Stimulated activated CD8-positive, alpha-beta memory T cell treated with anti-CD3 and anti-CD28 coated beads, Interleukin-7, amount 100 ng/mL, for 48 hours (primary cell): ENCODE measurements at regions not wholly inside any gene's neighbourhood (a gene's known extent, or its start where the extent isn't known, plus 50 kb on each side); places are given as distances from the start of the nearest gene placed in this dataset.
A peak's percentile ranks its signal among the peaks of the same experiment; 100 is the strongest.
"Not testable (repeated sequence)": the region's sequence is repeated elsewhere in the genome, so short reads cannot be mapped to it uniquely, and the experiment has no call there.

Experiments used
- DNase-seq, 2 donors: peaks; one replicate each; pipeline ENCODE4 v3.0.0-alpha.2; 2020; ENCODE audit warnings: low read depth in 1 of 2; ENCODE audit errors: extremely low read depth in 1 of 2

DNA sequence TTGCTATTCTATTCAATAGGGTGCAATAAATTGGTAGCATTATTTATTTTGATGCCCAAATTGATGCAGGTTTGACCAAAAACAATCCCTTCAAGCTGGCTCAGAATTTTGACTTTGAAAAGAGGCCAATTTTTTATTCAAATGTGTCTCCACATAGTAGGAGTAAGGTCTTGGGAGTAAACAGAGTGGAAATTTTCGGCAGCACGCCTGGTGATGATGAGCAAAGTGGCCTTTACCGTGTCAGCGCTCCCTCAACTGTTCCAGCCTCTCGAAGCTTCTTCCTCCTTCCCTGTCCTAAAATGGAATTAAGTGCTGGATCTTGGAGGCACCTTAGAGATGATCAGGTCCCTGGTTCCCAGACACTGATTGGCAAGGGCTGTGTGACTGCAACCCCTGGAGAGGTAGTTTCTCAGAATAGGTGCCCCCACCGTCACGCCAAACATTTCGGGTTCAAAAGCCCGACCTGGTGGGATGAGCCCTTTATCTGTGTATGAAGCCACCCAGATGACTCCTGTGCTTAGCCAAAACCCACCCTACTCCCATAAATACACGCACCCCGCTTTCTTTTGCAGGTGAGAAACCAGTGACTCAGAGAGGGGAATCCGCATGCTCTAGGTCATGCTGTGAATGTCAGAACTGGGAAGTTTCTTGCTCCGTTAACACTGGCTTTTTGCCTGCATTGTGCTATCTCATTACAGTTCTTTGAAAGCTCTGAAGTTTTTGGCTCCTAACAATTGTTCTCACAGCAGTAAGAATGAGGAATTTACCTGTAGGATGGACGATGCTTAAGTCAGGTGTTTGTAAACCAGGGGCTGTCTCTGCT is 89.1 kb downstream of the CRYGS start:
- DNase-seq: no peak

DNA sequence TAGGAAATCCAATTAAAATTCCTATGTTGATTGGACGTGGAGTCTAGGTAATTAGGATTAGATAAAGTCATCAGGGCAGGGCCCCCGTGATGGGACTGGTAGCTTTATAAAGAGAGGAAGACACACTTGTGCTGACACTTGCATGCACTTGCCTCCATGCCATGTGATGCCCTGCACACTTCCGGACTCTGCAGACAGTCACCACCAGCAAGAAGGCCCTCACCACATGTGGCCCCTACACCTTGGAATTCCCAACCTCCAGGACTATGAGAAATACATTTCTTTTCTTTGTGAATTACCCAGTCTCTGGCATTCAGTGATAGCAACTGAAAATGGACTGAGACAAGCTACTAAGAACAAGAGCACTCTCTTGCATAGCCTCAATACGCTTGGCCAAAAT is 90.6 kb downstream of the CRYGS start:
- no peak for DNase-seq

DNA sequence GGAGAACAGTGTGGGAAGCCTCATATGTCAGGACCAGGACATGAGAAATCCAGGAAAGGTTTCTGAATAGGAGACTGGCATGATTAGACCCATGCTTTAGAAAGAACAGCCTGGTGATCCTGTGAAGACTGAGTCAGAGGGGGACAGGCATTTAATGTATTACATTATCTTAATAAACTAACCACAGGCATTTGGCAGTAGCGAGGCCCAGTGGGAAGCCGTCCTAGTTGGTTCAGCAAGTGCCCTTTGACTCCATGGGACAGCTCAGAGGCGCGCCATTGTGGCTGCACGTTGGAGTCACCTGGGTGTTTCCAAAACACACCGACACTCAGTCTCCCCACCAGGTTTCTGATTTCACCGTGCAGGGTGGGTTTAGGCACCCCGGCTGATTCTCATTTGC is 90.5 kb upstream of the DGKG start:
- DNase-seq: no peak

DNA sequence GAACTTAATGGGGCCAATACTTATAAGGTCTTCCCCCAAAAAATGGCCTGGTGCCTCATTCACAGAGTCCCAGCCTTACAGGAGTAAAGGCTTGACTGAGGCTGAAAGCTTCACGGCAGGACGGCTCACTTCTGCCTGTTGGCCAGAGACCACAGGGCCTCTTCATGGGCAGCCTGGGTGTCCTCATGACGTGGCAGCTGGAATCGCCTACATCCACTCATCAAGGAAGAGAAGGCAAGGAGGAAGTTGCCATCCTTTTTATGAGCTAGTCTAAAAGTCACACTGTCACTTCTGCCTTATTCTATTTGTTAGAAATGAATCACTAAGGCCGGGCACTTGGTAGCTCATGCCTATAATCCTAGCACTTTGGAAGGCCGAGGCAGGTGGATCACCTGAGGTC is 89.3 kb upstream of the DGKG start:
- no peak for DNase-seq

DNA sequence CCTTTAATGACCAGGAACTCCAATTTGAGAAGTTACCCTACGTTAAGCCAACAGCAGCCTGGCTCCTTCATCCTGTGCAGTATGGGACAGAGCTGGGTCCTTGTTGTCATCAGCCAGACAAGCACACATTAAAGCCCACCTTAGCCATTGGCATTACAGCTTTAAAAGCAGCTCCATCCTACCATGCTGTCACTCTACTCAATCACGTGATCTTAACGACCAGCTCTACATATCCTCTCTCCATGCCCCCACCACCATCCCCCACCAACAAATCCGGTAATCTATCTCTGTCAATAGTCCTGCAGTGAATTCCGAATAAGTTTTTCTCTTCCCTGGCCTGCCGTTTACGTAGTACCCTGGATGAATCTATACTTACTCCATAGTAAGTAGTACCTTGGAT is 82.9 kb upstream of the DGKG start:
- no peak for DNase-seq

- no peak for DNase-seq
These were observed 82.3 kb upstream of the DGKG start for GRCh38 chr3:186444288-186444687.

DNA sequence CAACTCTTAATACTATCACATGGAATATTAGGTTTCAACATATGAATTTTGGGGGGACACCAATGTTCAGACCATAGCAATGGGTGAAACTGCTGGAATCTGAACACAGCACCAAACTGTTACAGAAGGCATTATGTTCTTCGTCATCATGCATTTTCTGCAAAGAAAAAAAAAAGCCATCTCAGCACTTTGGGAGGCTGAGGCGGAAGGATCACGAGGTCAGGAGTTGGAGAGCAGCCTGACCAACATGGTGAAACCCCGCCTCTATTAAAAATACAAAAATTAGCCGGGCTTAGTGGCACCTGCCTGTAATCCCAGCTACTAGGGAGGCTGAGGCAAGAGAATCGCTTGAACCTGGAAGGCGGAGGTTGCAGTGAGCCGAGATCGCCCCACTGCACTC is 80.9 kb upstream of the DGKG start:
- not testable (repeated sequence) for DNase-seq

DNA sequence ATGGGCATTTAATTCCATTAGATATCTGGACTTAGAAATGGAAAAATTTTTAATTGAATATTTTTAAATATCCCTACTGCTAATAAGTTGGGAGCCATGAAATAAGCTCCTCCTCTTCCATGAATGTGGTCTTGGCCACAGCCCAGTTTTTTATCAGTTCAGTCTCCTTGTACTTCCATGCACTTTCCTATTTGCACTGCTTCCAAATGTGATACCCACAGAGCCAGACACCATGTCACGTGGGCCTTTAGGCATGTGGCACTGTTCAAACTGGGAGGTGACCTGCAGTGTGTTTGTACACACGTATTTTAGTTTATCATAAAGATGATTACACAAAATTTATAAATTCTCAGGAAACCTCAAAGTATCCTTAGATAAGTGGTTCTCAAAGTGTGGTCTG is 80.1 kb upstream of the DGKG start:
- DNase-seq: no peak

GRCh38 chr3:186440891-186441290 is 78.9 kb upstream of the DGKG start:
- DNase-seq: no peak

DNA sequence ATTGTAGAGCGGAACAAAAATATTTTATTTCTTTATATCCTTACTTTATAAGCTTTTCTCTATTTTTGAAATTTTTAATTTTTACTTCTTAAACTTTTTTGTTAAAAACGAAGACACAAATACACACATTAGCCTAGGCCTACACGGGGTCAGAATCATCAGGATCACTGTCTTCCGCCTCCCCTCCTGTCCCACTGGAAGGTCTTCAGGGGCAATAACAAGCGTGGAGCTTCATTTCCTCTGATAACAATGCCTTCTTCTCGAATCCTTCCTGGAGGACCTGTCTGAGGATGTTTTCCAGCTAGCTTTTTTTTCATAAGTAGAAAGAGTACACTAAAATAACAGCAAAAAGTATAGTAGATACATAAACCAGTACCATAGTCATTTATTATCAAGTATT is 77.7 kb upstream of the DGKG start:
- no peak for DNase-seq

- DNase-seq: not testable (repeated sequence)
These were observed 73.3 kb upstream of the DGKG start for GRCh38 chr3:186435332-186435731.

DNA sequence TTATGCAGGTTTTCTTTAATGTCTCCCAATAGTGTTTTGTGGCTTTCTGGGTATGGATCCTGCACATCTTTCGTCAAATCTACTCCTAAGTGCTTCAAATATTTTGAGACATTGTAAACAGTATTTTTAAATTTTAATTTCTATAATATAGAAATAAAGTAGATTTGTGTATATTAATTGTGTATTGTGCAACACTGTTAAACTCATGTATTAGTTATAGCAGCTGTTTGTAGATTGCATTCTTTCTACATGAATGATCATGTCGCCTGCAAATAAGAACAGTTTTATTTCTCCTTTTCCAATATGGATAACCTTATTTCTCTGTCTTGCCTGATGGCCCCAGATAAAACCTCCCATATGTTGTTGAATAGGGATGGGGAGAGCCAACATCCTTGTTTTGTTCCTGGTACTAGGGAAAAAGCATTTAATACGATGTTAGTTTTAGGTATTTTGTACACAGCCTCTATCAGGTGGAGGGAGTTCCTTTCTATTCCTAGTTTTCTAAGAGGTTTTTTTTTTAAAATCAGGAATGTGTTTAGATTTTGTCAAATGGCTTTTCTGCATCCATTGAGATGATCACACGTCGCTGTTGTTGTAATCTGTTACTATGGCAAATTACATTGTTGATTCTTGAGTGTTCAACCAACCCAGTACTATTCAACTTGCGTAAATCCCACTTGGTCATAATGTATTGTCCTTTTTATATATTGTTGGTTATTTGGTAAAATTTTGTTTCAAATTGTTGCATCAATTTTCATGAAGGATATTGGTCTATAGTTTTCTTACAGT is 71.1 kb upstream of the DGKG start:
- no peak for DNase-seq

DNA sequence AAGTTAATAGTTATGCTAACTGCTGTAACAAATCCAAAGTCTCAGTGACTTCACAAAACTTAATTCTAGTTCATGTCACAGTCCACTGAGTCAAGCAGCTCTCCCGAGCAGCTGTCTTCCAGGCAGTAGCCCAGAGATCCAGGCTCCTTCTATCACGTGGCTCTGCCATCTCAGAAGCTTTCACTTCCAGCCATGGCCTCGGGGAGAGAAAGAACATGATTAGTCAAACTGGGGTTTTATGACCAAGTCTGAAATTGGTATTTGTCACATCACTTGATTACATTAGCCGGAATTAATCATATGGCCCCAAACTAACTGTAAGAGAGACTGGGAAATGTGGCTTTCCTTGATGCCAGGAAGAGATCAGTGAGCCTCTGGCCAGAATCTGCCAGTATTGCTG is 70.2 kb upstream of the DGKG start:
- DNase-seq: peak in 1 of 2 donors; percentile 29

- DNase-seq: no peak
These were observed 65.7 kb upstream of the DGKG start for GRCh38 chr3:186427627-186428281.

DNA sequence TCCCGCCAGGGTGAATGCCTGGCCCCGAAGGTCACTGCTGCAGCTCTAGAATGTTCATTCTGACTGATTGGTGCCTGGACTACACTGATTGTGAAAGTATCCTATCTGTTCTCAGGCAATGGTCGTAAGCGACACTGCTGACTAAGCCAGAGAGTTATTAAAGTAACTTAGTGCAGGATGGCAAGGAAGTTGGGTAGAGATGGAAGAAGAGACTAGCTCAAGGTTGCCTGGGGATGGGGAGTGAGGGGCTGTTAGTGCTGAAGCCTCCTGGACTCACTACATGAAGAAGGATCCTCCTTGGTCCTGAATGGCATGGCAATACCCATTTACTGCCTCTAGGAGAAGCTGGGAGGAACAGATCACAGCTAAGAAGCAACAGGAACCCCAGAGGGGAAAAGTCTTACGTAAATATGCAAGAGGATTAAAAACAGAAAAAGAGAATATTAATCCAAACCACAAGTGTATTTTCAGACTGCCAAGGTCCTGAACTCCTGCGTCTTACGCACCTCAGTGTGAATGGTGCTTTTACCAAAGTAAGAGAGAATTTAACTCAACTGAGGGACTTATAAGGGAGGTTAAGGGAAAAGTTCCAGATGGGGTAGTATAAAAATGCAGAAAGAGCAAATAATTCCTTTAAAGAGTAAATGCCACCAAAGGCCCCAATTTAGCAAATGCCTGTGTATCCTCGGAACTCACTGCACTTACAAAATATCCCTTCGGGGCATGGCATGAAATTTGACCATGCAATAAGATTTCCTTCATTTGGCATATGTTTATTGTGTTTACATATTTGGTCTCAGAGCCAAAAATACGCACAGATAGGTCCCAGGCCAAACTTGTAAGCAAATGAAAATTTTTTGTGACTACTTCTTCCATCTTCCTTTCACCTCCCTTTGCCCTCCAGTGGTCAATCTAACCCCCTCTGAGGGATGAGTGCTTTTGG is 64.0 kb upstream of the DGKG start:
- DNase-seq: no peak

DNA sequence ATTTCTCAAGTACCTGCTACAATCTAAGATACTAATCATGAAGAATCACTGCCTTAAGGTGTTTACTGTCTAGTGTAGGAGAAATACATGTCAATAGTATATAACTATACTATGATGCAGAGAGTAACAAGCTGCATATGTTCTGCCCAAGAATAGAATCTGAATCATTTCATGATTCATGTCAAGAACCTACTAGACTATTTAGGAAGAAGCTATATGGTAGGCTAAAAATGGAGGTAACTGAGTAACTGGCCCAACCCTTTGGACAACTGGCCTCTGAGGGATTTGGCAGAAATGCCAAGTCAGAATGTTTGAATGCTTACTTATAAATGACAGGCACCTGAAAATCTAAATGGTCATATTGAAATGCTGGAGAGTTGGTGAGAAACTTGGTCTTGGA is 59.9 kb upstream of the DGKG start:
- DNase-seq: no peak

DNA sequence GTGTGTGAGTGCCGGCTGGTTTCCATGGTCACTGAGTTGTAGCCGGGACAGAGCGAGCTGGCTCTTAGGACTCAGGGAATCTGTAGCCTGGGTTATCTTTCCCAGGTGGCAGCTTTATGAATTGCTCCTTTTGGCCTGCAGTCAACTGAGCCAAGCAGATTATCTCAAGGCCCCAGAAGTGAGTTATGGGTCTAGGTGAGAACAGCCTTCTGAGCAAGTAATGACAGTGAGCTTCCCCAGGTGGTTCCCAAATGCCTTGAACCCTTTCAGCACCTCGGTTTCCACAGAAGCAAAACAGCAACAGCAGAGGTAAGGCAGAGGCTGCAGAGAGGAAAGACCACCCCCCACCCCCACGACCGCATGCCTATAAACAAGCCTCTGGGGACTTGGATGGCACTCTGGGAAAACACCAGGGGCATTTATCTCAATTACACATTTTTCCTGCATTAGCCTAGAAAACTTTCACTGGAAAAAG is 56.7 kb upstream of the DGKG start:
- DNase-seq: no peak

DNA sequence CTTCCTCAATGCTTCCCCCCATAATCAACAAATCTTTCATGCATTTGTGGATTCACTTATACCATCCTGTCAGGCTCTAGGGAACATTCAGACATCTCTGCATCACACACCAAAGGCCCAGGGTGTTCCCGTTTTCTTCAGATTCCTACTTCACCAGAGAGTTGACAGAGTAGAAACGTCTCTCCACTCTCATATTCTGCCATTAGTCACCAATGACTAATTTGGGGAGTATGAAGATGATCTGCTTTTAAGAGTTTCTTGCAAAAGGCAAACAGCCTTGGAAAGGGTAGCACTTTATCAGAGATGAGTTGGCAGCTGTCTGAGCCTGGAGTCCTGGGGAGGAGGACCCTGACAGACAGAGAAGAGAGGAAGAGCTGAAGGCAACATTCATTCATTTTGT is 55.8 kb upstream of the DGKG start:
- DNase-seq: no peak

GRCh38 chr3:186414735-186415419 is 52.8 kb upstream of the DGKG start:
- DNase-seq: no peak
